ENCODE measurements at regions not wholly inside any gene's neighbourhood (a gene's known extent, or its start where the extent isn't known, plus 50 kb on each side); places are given as distances from the start of the nearest gene placed in this dataset.

DNA sequence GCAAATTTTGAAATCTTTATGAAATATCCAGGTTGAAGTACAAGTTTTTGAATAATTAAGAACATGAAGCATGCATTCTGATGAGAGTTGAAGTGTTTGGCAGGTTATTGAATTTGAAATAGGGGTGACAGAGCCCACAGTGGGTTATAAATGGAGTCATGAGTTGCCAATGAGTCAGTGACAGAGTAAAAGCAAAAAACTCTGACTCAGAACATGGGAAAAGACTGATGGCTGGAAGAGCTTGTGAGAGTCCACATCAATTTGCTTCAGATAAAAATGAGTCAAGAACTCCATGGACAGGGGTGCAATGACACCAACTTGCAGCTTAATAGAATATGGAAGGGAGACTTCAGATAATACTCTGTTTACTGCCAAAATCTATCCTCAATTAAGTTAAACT lies 105.3 kb downstream of the SLC6A15 start:
- DNase-seq: no peak

GRCh38 chr12:84805474-84805858 lies 107.1 kb downstream of the SLC6A15 start:
- DNase-seq: no peak

DNA sequence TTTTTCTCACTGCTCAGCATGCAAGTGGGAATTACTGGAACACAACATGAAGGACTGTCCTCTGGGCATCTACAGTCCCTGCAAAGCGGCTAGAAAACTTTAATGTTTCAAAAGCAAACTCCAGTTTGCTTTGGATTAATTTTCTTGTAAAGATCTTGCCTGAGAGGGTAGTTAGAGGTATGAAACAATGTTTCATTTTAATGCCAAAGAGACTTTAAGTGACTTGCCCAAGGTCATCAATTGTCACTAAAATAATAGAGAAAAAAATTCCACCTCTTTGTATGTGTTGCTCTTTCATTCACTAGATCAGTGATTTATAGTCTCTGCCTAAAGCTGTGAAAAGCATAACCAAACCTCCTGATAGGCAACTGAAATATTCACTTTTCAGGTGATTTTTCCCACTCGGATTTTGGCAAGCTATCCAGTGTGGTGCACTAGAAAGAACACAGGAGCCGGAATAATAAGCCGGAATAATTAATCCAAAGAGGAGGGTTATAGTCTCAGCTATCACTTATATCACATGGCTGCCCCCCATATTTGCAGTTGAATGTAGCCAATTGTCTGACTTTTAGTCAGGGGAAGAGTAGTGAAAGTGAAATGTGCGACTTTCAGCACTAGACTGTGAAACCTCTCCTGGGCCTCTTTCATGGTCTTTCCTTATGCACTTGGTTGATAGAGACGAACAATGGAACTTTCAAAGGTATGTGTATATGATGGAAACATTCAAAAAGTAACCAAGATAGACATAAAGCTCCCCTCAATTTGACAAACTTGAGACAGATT lies 107.7 kb downstream of the SLC6A15 start:
- no peak for DNase-seq

DNA sequence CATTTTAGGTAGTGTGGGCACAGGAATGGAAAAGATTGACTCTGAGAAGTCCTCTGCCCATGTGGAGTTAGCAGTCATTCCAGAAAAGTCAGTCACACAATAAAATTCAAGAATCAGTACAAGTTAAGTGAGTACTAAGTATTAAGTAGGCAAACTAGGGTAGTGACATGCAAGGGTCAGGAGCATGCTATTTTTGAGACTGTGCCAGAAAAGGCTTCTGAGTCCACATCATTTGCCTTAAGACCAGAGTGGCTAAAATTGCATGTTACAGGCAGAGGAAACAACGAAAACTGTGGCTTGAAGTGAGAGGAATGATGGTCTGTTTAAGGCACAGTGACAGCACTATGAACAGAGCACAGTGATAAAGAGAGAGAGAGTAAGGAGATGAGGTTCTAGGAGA lies 108.9 kb downstream of the SLC6A15 start:
- no peak for DNase-seq

- no peak for DNase-seq
These were observed 110.4 kb downstream of the SLC6A15 start for GRCh38 chr12:84802161-84802560.

- peak; percentile 4 for DNase-seq
These were observed 118.8 kb downstream of the SLC6A15 start for GRCh38 chr12:84793558-84794367.

- no peak for DNase-seq
These were observed 121.2 kb downstream of the SLC6A15 start for GRCh38 chr12:84791444-84791843.

DNA sequence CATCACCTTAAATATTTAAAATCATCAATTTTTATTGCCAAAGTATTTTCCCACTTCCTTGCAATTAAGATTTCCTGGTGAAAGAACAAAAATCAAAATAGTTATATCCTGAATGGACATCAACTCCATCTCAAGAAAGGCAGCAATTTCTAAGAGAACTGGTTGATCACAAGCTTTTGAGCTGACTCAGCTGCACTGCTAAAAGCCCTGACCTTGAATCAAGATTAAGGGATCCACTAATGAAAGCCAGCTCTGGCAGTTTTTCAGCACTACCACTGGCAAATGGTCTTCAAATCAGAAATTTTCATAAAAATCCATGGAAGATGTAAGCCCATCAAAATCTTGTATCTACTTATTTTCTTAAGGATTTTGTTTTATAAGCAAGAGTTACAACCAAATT lies 123.4 kb downstream of the SLC6A15 start:
- no peak for DNase-seq

GRCh38 chr12:84787253-84787652 lies 125.3 kb downstream of the SLC6A15 start:
- DNase-seq: no peak

DNA sequence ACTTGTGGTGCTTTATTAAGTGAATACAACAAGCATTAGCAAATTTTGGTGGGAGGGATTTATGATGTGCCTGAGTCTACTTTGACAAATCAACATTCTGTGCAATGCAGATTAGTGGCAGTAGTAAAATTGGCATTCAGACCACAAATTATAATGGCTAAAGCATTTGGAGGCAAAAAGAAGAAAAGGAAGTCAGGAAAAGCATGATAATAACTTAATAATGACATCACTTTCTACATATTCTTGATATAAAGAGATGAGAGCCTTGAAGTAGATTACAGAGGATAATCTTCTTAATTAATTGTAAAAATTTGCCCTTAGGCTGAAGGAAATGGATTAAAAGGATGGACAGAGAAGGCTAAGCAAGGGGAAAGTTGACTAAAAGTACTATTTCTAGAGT lies 126.0 kb downstream of the SLC6A15 start:
- DNase-seq: no peak

DNA sequence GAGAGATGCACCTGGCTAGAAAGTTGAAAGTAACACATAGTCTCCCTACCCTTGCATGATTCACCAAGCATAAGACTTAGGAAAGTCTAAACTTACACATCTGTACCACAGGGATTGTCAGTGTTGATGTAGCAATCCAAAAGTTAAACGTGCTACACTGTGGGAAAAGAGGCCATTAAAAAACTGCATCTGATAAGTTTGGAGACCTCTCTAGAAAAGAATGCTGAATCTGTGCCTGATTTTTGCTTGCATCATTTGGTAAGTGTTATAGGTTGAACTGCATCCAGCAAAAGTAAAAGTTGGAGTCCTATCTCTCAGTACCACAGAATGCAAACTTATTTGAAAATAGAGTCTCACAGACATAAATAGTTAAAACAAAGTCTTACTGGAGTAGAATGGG lies 126.6 kb downstream of the SLC6A15 start:
- DNase-seq: no peak

GRCh38 chr12:84785281-84785680 lies 127.3 kb downstream of the SLC6A15 start:
- no peak for DNase-seq

DNA sequence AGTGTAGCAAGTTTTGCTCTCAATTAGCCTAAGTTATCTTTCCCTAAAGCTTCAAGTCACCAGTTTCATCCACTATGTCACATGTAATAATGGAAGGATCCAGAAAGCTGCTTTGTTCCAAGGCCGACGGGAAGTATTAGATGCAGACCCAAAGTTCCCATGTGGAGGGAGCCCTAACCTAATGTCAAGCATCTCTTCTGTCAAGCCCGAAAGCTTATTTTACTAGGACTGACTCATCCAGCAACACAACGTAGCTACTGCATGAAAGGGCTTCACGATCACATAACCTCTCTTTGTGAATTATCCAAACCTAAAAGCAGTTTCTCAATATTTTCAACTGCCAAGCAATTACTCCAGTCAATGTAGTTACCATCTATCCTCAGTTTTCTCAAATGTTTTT lies 133.4 kb downstream of the SLC6A15 start:
- DNase-seq: no peak

GRCh38 chr12:84772281-84772680 lies 140.3 kb downstream of the SLC6A15 start:
- DNase-seq: no peak

GRCh38 chr12:84767079-84767478 lies 145.5 kb downstream of the SLC6A15 start:
- DNase-seq: no peak

DNA sequence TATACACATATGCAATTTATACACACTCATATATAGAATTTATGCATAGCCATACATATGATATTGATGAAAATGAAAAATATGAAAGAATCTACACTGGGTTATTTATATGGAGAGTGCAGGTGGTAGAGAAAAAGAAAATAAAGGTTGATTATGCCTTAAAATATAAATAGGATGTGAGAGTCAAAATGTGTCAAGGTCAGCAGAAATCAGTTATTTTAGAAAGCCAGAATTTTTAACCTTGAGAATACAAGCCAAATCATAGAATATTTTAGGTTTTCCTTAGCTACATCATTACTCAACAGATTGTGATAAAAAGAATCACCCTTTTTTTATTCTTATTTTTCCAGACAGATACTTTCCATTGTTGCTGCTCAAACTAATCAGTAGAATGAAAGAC lies 146.2 kb downstream of the SLC6A15 start:
- DNase-seq: no peak

DNA sequence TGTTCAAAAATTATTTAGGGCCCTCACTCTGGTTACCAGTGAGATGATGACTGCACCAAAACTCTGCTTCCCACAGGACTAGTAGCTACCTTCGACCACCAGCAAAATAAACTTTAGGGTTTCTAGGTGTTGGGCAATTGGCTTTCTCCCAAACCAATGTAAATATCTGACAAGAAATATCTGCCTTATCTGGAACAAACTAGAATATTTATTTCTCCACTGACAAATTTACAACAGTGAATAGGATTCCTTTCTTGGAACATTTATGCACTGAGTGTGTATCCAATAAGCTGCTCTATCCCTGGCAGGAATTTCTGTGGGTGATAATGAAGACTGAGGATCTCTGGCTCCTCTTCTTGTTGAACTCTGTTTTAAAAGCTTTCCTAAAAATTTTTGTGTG lies 148.6 kb downstream of the SLC6A15 start:
- DNase-seq: no peak

GRCh38 chr12:84763107-84763506 lies 149.5 kb downstream of the SLC6A15 start:
- DNase-seq: no peak

DNA sequence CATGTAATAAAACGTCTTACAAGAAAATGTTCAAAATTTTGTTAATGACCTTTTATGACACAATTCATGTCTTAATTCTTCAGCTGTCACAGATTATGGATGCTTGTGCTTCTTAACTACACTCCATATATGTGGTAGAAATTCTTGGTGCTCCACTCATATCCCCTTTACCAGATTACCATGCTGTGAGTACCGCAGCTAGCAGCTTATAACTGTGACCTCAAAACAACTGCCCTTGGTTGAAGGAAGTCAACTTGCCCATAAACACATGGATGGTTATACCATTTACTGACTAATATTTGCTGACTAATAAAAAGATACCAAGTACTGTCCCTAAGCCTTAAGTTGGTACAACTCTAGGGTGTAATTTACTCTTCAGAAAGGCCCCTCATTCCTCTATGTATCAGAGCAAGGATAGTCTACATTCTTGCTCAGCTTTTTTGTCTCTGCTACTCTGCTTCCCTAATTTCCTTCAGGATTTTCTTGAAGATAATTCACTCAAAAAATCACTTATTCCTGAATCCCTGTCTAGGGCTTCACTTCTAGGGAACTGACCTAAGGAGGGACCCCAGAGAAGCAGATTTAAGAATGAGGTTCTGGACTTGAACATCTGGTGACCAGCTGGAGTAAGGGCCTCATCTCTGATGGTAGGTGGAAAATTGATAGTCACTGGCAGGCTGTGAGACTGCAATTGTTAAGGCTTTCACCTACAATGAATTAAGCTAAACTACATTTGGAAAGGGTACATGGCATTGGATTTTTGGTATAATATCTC lies 152.3 kb downstream of the SLC6A15 start:
- no peak for DNase-seq

DNA sequence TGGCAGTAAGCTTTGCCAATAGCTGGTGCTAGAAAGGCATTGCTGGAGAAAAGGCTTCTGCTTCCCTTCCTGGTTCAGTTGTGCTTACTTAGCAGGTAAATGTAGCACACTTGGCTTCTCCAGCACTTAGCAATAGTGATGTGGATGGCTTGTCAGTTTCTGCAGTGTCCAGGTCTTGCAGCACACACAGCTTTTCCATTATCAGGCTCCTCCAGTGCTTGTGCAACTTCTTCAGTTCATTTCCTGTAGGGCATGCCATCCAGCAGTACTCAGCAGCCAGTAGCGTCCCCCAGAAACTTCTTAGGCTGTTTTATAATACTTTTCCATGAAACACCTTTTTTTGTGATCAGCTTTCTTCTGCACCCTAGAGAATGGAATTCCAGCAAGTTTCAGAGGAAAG lies 154.6 kb downstream of the SLC6A15 start:
- DNase-seq: no peak

- DNase-seq: no peak
These were observed 155.6 kb downstream of the SLC6A15 start for GRCh38 chr12:84756961-84757360.

GRCh38 chr12:84745127-84745526 lies 167.5 kb downstream of the SLC6A15 start:
- DNase-seq: no peak

DNA sequence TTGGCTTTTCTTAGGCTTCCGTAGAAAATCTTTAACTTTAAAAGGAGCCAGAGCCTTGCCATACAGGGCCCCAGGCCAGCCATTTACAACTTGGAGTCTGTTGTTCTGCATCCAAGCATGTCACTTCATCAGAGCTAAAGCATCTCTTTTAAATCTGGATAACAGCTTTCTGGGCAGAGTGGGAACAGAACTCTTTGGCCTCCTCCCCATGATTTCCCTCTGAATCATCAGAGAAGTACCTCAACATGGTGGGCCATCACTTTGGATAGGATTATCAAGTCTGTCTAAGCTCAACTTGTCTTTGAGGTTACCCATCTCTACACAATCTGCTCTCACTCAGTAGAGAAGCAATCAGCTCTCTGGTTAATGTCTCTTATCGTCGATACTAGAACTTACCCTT lies 170.9 kb downstream of the SLC6A15 start:
- DNase-seq: no peak
